Fibroblast of villous mesenchyme (primary cell): ENCODE measurements at regions not wholly inside any gene's neighbourhood (a gene's known extent, or its start where the extent isn't known, plus 50 kb on each side); places are given as distances from the start of the nearest gene placed in this dataset.
"Not testable (repeated sequence)": the region's sequence is repeated elsewhere in the genome, so short reads cannot be mapped to it uniquely, and the experiment has no call there.

Source experiments
- DNase-seq: peaks from one replicate; pipeline ENCODE4 v3.0.0-alpha.2; 2010; ENCODE audit warnings: low read depth
- H3K4me3 ChIP-seq: 2 replicates; pipeline ENCODE4 v1.5.1; 2011; ENCODE audit warnings: low read depth, mild to moderate bottlenecking, low read length
- TF ChIP-seq, protein P1 (sequence below): IDR thresholded peaks from 2 replicates; pipeline ENCODE4 v1.5.1; 2012; ENCODE audit warnings: low read depth, mild to moderate bottlenecking, low read length; ENCODE audit not compliant: insufficient read depth

DNA sequence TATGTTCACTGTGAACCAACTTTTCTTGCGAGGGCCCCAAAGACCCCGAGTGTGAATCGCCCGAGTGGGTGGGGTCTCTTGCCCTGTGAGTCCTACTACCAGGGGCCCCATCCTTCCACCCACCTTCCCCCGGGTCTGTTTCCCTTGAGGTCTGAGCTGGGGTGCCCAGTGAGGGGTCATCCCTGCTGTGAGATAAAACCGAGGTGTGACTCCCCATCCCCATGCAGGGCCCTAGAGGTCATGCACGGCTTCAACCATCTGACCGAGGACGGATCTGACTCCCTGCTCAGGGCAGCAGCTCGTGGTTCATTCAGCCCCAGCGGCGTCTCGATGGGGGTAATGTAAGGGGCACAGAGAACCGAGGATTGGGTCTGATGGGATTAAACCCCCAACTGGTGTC is 103.1 kb upstream of the SULF2 start:
- DNase-seq, result no peak
- TF ChIP-seq, protein P1, sequence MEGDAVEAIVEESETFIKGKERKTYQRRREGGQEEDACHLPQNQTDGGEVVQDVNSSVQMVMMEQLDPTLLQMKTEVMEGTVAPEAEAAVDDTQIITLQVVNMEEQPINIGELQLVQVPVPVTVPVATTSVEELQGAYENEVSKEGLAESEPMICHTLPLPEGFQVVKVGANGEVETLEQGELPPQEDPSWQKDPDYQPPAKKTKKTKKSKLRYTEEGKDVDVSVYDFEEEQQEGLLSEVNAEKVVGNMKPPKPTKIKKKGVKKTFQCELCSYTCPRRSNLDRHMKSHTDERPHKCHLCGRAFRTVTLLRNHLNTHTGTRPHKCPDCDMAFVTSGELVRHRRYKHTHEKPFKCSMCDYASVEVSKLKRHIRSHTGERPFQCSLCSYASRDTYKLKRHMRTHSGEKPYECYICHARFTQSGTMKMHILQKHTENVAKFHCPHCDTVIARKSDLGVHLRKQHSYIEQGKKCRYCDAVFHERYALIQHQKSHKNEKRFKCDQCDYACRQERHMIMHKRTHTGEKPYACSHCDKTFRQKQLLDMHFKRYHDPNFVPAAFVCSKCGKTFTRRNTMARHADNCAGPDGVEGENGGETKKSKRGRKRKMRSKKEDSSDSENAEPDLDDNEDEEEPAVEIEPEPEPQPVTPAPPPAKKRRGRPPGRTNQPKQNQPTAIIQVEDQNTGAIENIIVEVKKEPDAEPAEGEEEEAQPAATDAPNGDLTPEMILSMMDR, result no peak
- H3K4me3 ChIP-seq, result no peak overlapping the region

DNA sequence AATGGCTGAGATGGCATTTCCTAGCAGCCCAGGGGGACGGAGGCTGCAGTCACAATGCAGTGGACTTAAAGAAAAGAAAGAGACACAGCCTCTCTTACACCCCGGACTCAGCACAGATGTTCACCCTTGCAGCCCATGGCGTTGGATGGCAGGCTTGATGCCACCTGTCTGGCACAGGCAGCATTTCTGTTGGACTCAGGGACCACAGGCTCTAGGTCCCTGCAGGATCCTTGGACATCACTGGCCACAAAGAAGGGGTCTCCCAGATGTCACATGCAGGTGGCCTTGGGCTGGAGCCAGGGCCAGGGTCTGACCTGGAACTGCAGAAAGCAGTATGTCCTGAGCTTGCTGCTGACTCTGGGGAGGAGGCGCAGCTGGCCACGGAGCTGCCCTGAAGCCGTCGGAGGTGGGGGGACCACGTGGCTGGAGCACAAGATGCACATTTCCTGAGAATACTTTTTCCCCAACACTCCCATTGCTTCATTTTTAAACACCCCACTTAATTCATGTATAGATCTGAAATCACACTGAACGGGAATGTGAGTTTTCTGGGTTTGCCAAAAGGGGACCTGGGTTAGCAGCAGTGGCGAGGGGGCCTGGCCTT is 102.3 kb upstream of the SULF2 start:
- TF ChIP-seq, protein P1, result no peak
- H3K4me3 ChIP-seq, result no peak overlapping the region
- DNase-seq, result no peak

GRCh38 chr20:47887064-47887463 is 101.8 kb upstream of the SULF2 start:
- TF ChIP-seq, protein P1, result no peak
- H3K4me3 ChIP-seq, result no peak overlapping the region
- DNase-seq, result no peak

DNA sequence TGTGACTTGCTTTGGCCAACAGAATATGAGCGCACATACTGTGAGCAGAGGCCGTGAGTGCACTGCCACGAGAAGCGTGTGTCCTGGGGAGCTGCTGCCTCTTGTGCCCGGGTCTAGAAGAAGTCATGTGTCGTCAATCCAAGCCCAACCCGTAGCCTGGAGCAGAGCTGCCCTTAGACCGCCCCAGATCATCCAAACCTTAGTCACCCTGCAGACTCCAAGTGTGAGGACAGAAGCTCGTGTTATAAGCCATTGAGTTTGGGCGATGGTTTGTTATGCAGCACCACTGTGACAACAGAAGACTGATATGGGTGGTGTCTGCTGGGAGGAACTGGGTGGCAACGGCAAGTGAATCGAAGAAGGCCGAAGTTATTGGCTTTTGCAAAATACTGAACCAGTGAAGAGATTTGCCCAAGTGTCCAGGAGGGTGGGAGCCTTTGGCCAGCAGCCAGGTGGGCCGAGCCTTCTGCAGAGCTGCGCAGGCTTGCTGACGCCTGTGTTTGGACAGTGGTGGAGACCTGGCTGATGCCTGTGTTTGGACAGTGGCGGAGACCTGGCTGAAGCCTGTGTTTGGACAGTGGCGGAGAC is 101.3 kb upstream of the SULF2 start:
- H3K4me3 ChIP-seq, result no peak overlapping the region
- TF ChIP-seq, protein P1, result no peak
- DNase-seq, result no peak

DNA sequence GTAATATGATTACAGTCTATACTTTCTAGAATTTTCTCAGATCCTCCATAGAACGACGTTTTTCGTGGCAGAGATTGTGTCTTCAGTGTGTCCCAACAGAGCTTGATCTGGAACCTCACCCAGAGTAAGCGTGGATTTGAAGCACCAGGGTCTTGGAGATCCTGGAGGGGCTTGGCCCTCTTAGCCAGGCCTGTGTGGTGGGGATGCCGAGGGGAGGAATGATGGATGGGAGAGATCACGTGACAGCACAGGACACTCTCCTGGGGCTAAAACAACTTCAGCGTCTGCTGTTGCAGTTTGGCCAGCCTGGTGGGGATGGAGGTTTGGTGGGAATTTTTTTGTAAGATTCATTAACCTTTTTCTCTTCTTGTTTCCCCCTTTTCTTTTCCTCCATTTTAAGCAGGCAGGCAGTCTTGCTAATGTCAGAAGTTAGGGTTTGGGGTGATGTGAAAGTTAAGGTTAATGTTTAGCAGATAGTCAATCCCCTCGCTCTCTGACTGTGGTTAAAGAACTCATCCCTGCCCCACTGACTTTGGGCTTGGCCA is 100.7 kb upstream of the SULF2 start:
- DNase-seq, result no peak
- H3K4me3 ChIP-seq, result no peak overlapping the region
- TF ChIP-seq, protein P1, result no peak

GRCh38 chr20:47883940-47884339 is 98.7 kb upstream of the SULF2 start:
- H3K4me3 ChIP-seq, DNase-seq: not testable (repeated sequence)

DNA sequence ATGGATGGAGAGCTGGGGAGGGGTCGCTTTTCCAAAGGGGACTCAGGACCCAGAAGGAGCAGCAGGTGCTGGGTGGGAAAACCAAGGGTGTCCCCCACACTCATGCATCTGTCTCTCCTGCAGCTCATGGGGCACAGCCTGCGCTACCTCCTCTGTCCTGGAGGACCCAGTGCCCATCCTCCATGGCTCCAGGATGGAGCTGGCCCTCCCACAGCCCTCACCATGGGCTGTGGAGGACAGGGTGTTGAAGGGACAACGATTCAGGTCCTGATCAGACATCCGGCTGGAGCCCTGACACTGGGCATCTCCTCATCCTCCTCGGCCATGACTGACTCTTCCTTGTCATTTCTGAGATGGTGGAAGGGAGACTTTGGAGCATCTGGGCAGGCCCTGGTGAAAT is 97.9 kb upstream of the SULF2 start:
- TF ChIP-seq, protein P1, result no peak
- H3K4me3 ChIP-seq, result no peak overlapping the region
- no peak for DNase-seq
